ENCODE measurements at regions not wholly inside any gene's neighbourhood (a gene's known extent, or its start where the extent isn't known, plus 50 kb on each side); places are given as distances from the start of the nearest gene placed in this dataset.

GRCh38 chr5:58185801-58186200 is 274.1 kb downstream of the PLK2 start:
- Mint-ChIP-seq H3K27ac (ENCODE audit: unreplicated experiment) (peak overlapping the region; percentile 91), H3K4me1 (ENCODE audit: low read depth, unreplicated experiment) (peaks cover 62% of the 10 kb centered on the region), H3K27me3 (ENCODE audit: low read depth, unreplicated experiment) (no peaks in the 10 kb centered on the region), H3K9me3 (ENCODE audit: unreplicated experiment) (no peaks in the 10 kb centered on the region), H3K36me3 (ENCODE audit: low read depth, unreplicated experiment) (no peaks in the 10 kb centered on the region), H3K4me3 (ENCODE audit: unreplicated experiment) (no peak overlapping the region)
- H4K20me1 ChIP-seq (ENCODE audit: insufficient read depth, low read length), result no peaks in the 10 kb centered on the region
- no peaks in the 10 kb centered on the region for H3K79me2 ChIP-seq (ENCODE audit: insufficient read depth, low read length)
- FAIRE-seq, result no peak
- no peaks in the 10 kb centered on the region for H3K36me3 ChIP-seq (ENCODE audit: insufficient read depth, low read length)
- H3K9me3 ChIP-seq (ENCODE audit: insufficient read depth, low read depth, low read length), result no peaks in the 10 kb centered on the region
- H3K4me3 ChIP-seq (ENCODE audit: insufficient read depth, low read depth, low read length), result no peak overlapping the region
- no peak overlapping the region for H3K4me2 ChIP-seq (ENCODE audit: low read length)
- H3K9ac ChIP-seq (ENCODE audit: low read length), result peak overlapping the region; percentile 0
- DNase-seq (ENCODE audit: low read depth), result peak; percentile 35
- no peaks in the 10 kb centered on the region for H3K27me3 ChIP-seq (ENCODE audit: insufficient read depth, low read length)
- H2AFZ ChIP-seq (ENCODE audit: low read depth, low read length), result no peak overlapping the region
- peak overlapping the region; percentile 47 for H3K27ac ChIP-seq (ENCODE audit: low read depth, low read length)
- H3K4me1 ChIP-seq (ENCODE audit: insufficient read depth, low read length), result peaks cover 21% of the 10 kb centered on the region
- TF ChIP-seq CTCF (IDR thresholded peaks at IDR 0.05; ENCODE audit: insufficient read depth, low read depth, low read length) (no peak), EZH2 (IDR thresholded peaks at IDR 0.05; ENCODE audit: insufficient read depth, low read length) (no peak)

GRCh38 chr5:58185397-58185796 is 274.5 kb downstream of the PLK2 start:
- Histone ChIP-seq H3K27me3 (ENCODE audit: insufficient read depth, low read length) (no peaks in the 10 kb centered on the region), H2AFZ (ENCODE audit: low read depth, low read length) (no peak overlapping the region)

More at GRCh38 chr5:58185397-58185796, 274.5 kb downstream of the PLK2 start:
- FAIRE-seq, result peak; percentile 78
- TF ChIP-seq EZH2 (IDR thresholded peaks at IDR 0.05; ENCODE audit: insufficient read depth, low read length), result no peak
- TF ChIP-seq CTCF (IDR thresholded peaks at IDR 0.05; ENCODE audit: insufficient read depth, low read depth, low read length), result no peak
- Histone ChIP-seq H3K9ac (ENCODE audit: low read length) (peak overlapping the region; percentile 0), H3K79me2 (ENCODE audit: insufficient read depth, low read length) (no peaks in the 10 kb centered on the region), H3K4me2 (ENCODE audit: low read length) (no peak overlapping the region), H3K4me1 (ENCODE audit: insufficient read depth, low read length) (peaks cover 21% of the 10 kb centered on the region), H3K36me3 (ENCODE audit: insufficient read depth, low read length) (no peaks in the 10 kb centered on the region), H3K27ac (ENCODE audit: low read depth, low read length) (peak overlapping the region; percentile 47), H3K4me3 (ENCODE audit: insufficient read depth, low read depth, low read length) (no peak overlapping the region), H4K20me1 (ENCODE audit: insufficient read depth, low read length) (no peaks in the 10 kb centered on the region), H3K9me3 (ENCODE audit: insufficient read depth, low read depth, low read length) (no peaks in the 10 kb centered on the region)
- Mint-ChIP-seq H3K27ac (ENCODE audit: unreplicated experiment) (peak overlapping the region; percentile 91), H3K27me3 (ENCODE audit: low read depth, unreplicated experiment) (no peaks in the 10 kb centered on the region), H3K9me3 (ENCODE audit: unreplicated experiment) (no peaks in the 10 kb centered on the region), H3K4me3 (ENCODE audit: unreplicated experiment) (no peak overlapping the region), H3K4me1 (ENCODE audit: low read depth, unreplicated experiment) (peaks cover 60% of the 10 kb centered on the region), H3K36me3 (ENCODE audit: low read depth, unreplicated experiment) (no peaks in the 10 kb centered on the region)
- no peak for DNase-seq (ENCODE audit: low read depth)
